22Rv1 (cell line): ENCODE measurements at regions not wholly inside any gene's neighbourhood (a gene's known extent, or its start where the extent isn't known, plus 50 kb on each side); places are given as distances from the start of the nearest gene placed in this dataset.

Experiments
- CTCF ChIP-seq: fragments of 450-650 bp; IDR thresholded peaks from 2 replicates; pipeline ENCODE4 v1.5.1; 2017; ENCODE audit warnings: mild to moderate bottlenecking
- ZFX ChIP-seq: fragments of 450-650 bp; IDR thresholded peaks from 2 replicates; pipeline ENCODE4 v1.6.1; 2017; ENCODE audit warnings: antibody characterized with exemption, borderline replicate concordance

- TF ChIP-seq CTCF (no peak), ZFX (no peak)
Observed at GRCh38 chr3:178340506-178340905, 195.7 kb upstream of the KCNMB2 start.
